Adipocyte (in vitro differentiated cells): ENCODE measurements at regions not wholly inside any gene's neighbourhood (a gene's known extent, or its start where the extent isn't known, plus 50 kb on each side); places are given as distances from the start of the nearest gene placed in this dataset.

Experiments
- DNase-seq: peaks from one replicate; pipeline ENCODE4 v3.0.0-alpha.2; 2015; ENCODE audit warnings: low read depth
- H3K27me3 ChIP-seq: replicated peaks from 2 replicates; pipeline ENCODE4 v1.7.0; 2013; ENCODE audit warnings: mild to moderate bottlenecking, low read length, moderate library complexity; ENCODE audit not compliant: control insufficient read depth, insufficient read depth
- H3K36me3 ChIP-seq: 2 replicates; pipeline ENCODE4 v1.7.0; 2013; ENCODE audit warnings: low read length, mild to moderate bottlenecking, moderate library complexity; ENCODE audit not compliant: control insufficient read depth, insufficient read depth, severe bottlenecking
- H3K4me1 ChIP-seq: 2 replicates; pipeline ENCODE4 v1.7.0; 2013; ENCODE audit warnings: mild to moderate bottlenecking, low read length, moderate library complexity; ENCODE audit not compliant: control insufficient read depth, insufficient read depth
- H3K4me3 ChIP-seq: 2 replicates; pipeline ENCODE4 v1.7.0; 2013; ENCODE audit warnings: mild to moderate bottlenecking, low read length, moderate library complexity
- H3K9ac ChIP-seq: 2 replicates; pipeline ENCODE4 v1.7.0; 2013; ENCODE audit warnings: mild to moderate bottlenecking, low read length, moderate library complexity
- H3K9me3 ChIP-seq: 2 replicates; pipeline ENCODE4 v1.7.0; 2013; ENCODE audit warnings: mild to moderate bottlenecking, low read length, moderate library complexity; ENCODE audit not compliant: control insufficient read depth

GRCh38 chr16:85991425-85991824 lies 92.5 kb downstream of the IRF8 start:
- H3K9ac ChIP-seq, result no peak overlapping the region
- peaks cover 89% of the 10 kb centered on the region for H3K27me3 ChIP-seq
- H3K9me3 ChIP-seq, result peaks cover 4% of the 10 kb centered on the region
- DNase-seq, result no peak
- H3K4me3 ChIP-seq, result no peak overlapping the region
- peaks cover 5% of the 10 kb centered on the region for H3K4me1 ChIP-seq
- H3K36me3 ChIP-seq, result no peaks in the 10 kb centered on the region

DNA sequence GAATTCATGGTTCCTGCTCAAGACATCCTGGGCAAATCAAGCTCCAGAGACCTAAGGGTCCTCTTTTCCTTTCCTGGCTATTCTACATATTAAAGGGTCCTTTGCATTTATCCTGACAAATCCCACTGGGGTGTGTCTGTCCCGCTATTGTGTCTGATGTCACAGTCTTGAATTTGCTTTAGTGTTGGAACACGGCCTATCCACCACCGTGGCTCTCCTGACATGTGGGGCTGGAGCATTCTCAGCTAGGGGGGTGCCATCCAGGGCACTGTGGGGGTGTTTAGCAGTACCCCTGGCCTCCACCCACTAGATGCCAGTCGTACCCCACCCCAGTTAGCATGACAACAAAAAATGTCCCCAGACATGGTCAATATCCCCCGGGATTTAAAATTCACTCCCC lies 92.9 kb downstream of the IRF8 start:
- Histone ChIP-seq H3K9me3 (peaks cover 4% of the 10 kb centered on the region), H3K9ac (no peak overlapping the region), H3K36me3 (no peaks in the 10 kb centered on the region), H3K4me3 (no peak overlapping the region), H3K27me3 (peaks cover 90% of the 10 kb centered on the region), H3K4me1 (peaks cover 5% of the 10 kb centered on the region)
- no peak for DNase-seq

- no peak for DNase-seq
- H3K27me3 ChIP-seq, result peaks cover 90% of the 10 kb centered on the region
- H3K9ac ChIP-seq, result no peak overlapping the region
- H3K4me3 ChIP-seq, result no peak overlapping the region
- peaks cover under 1% of the 10 kb centered on the region for H3K4me1 ChIP-seq
- peaks cover 4% of the 10 kb centered on the region for H3K9me3 ChIP-seq
- no peaks in the 10 kb centered on the region for H3K36me3 ChIP-seq
These were observed 93.4 kb downstream of the IRF8 start for GRCh38 chr16:85992359-85992758.

DNA sequence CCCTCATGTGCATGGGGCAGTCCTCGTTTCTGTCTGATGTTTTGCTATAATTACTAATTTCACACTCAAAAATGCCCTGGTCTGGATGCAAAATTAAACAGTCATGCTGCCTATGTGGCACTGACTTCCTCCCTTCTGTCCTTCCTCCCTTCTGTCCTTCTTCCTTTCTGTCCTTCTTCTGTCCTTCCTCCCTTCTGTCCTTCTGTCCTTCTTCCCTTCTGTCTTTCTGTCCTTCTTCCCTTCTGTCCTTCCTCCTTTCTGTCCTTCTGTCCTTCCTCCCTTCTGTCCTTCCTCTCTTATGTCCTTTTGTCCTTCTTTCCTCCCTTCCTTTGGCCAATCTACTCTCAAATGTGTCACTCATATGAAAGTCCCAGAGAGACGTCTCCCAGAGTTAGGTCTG lies 93.8 kb downstream of the IRF8 start:
- Histone ChIP-seq H3K27me3 (peaks cover 91% of the 10 kb centered on the region), H3K9ac (no peak overlapping the region), H3K36me3 (no peaks in the 10 kb centered on the region), H3K4me1 (no peaks in the 10 kb centered on the region), H3K9me3 (peaks cover 4% of the 10 kb centered on the region), H3K4me3 (no peak overlapping the region)
- DNase-seq, result no peak

GRCh38 chr16:85994492-85995490 lies 95.8 kb downstream of the IRF8 start:
- Histone ChIP-seq H3K9ac (no peak overlapping the region), H3K4me3 (no peak overlapping the region), H3K27me3 (peaks cover 83% of the 10 kb centered on the region), H3K9me3 (peaks cover 4% of the 10 kb centered on the region), H3K36me3 (no peaks in the 10 kb centered on the region), H3K4me1 (no peaks in the 10 kb centered on the region)
- DNase-seq, result no peak

DNA sequence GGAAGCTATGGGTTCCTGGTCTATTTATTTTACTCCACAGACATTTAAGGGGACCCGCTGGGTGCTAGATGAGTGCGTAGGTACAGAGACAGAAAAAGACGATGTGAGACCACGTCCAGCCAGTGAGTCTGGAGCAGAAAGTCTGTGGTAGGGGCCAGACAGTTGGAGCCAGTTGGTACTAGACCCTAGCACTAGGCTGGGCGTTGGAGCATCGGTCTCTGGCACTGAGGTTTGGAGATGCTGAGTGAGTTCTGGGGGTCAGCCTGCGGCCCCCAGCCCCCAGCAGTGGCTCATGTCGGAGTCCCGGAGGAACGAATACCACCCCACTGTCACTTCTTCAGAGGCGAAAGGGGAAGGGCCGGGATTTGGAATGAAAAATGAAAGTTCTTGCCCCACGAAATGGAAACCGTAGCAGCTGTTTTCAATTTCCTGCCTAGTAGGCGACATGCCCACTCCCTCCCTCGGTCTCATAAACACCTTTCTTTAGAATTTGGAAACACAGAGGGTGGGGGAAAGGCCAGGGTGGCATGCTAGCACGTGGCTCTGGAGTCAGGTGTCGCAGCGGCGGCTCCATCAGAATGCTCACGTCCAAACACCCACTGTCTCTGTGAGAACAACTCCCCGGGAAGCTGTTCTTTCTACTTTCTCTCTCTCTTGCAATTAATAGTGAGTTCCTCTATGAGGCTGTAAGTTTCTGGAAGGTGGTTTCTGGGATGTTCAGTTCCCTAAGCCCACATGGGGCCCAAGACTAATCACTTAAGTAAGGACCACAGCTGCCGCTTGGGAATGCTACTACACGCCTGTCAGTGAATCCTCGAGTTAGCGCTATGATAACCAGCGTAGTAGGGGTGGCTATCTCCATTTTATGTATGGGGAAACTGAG lies 96.8 kb downstream of the IRF8 start:
- no peaks in the 10 kb centered on the region for H3K4me1 ChIP-seq
- no peaks in the 10 kb centered on the region for H3K9me3 ChIP-seq
- DNase-seq, result peak; percentile 25
- peaks cover 76% of the 10 kb centered on the region for H3K27me3 ChIP-seq
- no peaks in the 10 kb centered on the region for H3K36me3 ChIP-seq
- no peak overlapping the region for H3K4me3 ChIP-seq
- H3K9ac ChIP-seq, result no peak overlapping the region

- H3K4me1 ChIP-seq, result no peaks in the 10 kb centered on the region
- H3K27me3 ChIP-seq, result peaks cover 66% of the 10 kb centered on the region
- H3K36me3 ChIP-seq, result no peaks in the 10 kb centered on the region
- no peak for DNase-seq
- H3K4me3 ChIP-seq, result no peak overlapping the region
- H3K9ac ChIP-seq, result no peak overlapping the region
- no peaks in the 10 kb centered on the region for H3K9me3 ChIP-seq
These were observed 97.9 kb downstream of the IRF8 start for GRCh38 chr16:85996843-85997242.

- Histone ChIP-seq H3K9me3 (no peaks in the 10 kb centered on the region), H3K9ac (no peak overlapping the region), H3K27me3 (peaks cover 62% of the 10 kb centered on the region), H3K4me1 (no peaks in the 10 kb centered on the region), H3K4me3 (no peak overlapping the region), H3K36me3 (no peaks in the 10 kb centered on the region)
- DNase-seq, result no peak
These were observed 99.4 kb downstream of the IRF8 start for GRCh38 chr16:85998171-85998867.

- H3K36me3 ChIP-seq, result no peaks in the 10 kb centered on the region
- H3K9ac ChIP-seq, result no peak overlapping the region
- no peaks in the 10 kb centered on the region for H3K9me3 ChIP-seq
- H3K27me3 ChIP-seq, result peaks cover 63% of the 10 kb centered on the region
- H3K4me3 ChIP-seq, result no peak overlapping the region
- H3K4me1 ChIP-seq, result no peaks in the 10 kb centered on the region
- no peak for DNase-seq
These were observed 100.1 kb downstream of the IRF8 start for GRCh38 chr16:85998868-85999729.

- Histone ChIP-seq H3K9me3 (no peaks in the 10 kb centered on the region), H3K36me3 (no peaks in the 10 kb centered on the region), H3K4me3 (no peak overlapping the region), H3K27me3 (peaks cover 65% of the 10 kb centered on the region), H3K9ac (no peak overlapping the region), H3K4me1 (no peaks in the 10 kb centered on the region)
- DNase-seq, result no peak
These were observed 100.8 kb downstream of the IRF8 start for GRCh38 chr16:85999778-86000177.
